ENCODE measurements at regions not wholly inside any gene's neighbourhood (a gene's known extent, or its start where the extent isn't known, plus 50 kb on each side); places are given as distances from the start of the nearest gene placed in this dataset.
"Not testable (repeated sequence)": the region's sequence is repeated elsewhere in the genome, so short reads cannot be mapped to it uniquely, and the experiment has no call there.

- TF ChIP-seq CTCF, EZH2, EZH2phosphoT487 (IDR thresholded peaks at IDR 0.05): not testable (repeated sequence)
These were observed 122.4 kb downstream of the NPIPB11 start for GRCh38 chr16:29284159-29284558.
